Transverse colon (tissue), 4 donors: ENCODE measurements at regions not wholly inside any gene's neighbourhood (a gene's known extent, or its start where the extent isn't known, plus 50 kb on each side); places are given as distances from the start of the nearest gene placed in this dataset.
"Not testable (repeated sequence)": the region's sequence is repeated elsewhere in the genome, so short reads cannot be mapped to it uniquely, and the experiment has no call there.

ENCODE experiments used
- DNase-seq: peaks from one replicate; pipeline ENCODE4 v3.0.0-alpha.2; 2019
- H3K27ac ChIP-seq, 4 donors: fragments of 200-600 bp; sonication (generic); 2 replicates each; pipeline ENCODE4 v1.5.1; 2016 to 2018; ENCODE audit warnings: inconsistent platforms in 4 of 4
- H3K27me3 ChIP-seq: fragments of 200-600 bp; sonication (generic); 2 replicates; pipeline ENCODE4 v1.5.1; 2017; ENCODE audit warnings: inconsistent platforms
- H3K36me3 ChIP-seq, 4 donors: fragments of 200-600 bp; sonication (generic); 2 replicates each; pipeline ENCODE4 v1.5.1; 2017 to 2019; ENCODE audit warnings: inconsistent platforms in 4 of 4
- H3K4me1 ChIP-seq, 4 donors: fragments of 200-600 bp; sonication (generic); 2 replicates each; pipeline ENCODE4 v1.5.1; 2017 to 2020; ENCODE audit warnings: inconsistent platforms in 4 of 4
- H3K4me3 ChIP-seq, 4 donors: fragments of 200-600 bp; sonication (generic); 1 replicate in 1 of 4; 2 replicates in 3 of 4; pipeline versions ENCODE4 v1.5.1 to v1.6.1; 2017 to 2019; ENCODE audit warnings: inconsistent platforms in 4 of 4
- H3K9me3 ChIP-seq, 2 donors: fragments of 200-600 bp; sonication (generic); 2 replicates each; pipeline ENCODE4 v1.5.1; 2017 to 2019; ENCODE audit warnings: inconsistent platforms in 2 of 2
- EP300 ChIP-seq: sonication (generic); formaldehyde crosslinking; IDR thresholded peaks from one replicate; pipeline ENCODE4 v1.6.1; 2017; ENCODE audit warnings: antibody characterized with exemption, low read depth
- POLR2A ChIP-seq: fragments of 450-650 bp; IDR thresholded peaks from one replicate; pipeline ENCODE4 v1.6.1; 2016; ENCODE audit warnings: antibody characterized with exemption, mild to moderate bottlenecking, moderate library complexity
- POLR2AphosphoS5 ChIP-seq, 3 donors: sonication (generic); formaldehyde crosslinking; IDR thresholded peaks; one replicate each; pipeline ENCODE4 v1.6.1; 2016; ENCODE audit warnings: antibody characterized with exemption in 3 of 3
- WGBS, 2 donors: methylation state at CpG; one replicate each; pipeline ENCODE4 v1.1.5; 2018; ENCODE audit warnings: low coverage in 1 of 2; 5-methylcytosine and 5-hydroxymethylcytosine counted together
- in situ Hi-C, 4 donors: fragments of 200-750 bp; cut with MboI; loops; one replicate each; pipeline versions ENCODE4 v1.15.0 to v1.15.1; 2017; ENCODE audit warnings: low sequenced_read_pairs in 3 of 4, low pct_ligation_motif_present in 1 of 4, low pct_unique_long_range_greater_than_20kb in 1 of 4
- intact Hi-C: fragments of 100-400 bp; cut with DNase I; formaldehyde crosslinking; loops from one replicate; pipeline ENCODE4 v1.15.1; 2023; ENCODE audit warnings: low total_unique reads
- TF ChIP-seq, protein P1 (sequence below), 5 experiments: fragments of 200-600 bp in 3 of 5; fragments of 450-650 bp in 2 of 5; sonication (generic) in 3 of 5; IDR thresholded peaks; 1 replicate in 2 of 5; 2 replicates in 3 of 5; pipeline ENCODE4 v1.5.1; 2016 to 2017; ENCODE audit warnings: antibody characterized with exemption in 5 of 5, inconsistent platforms in 3 of 5, mild to moderate bottlenecking in 2 of 5, moderate library complexity in 1 of 5

DNA sequence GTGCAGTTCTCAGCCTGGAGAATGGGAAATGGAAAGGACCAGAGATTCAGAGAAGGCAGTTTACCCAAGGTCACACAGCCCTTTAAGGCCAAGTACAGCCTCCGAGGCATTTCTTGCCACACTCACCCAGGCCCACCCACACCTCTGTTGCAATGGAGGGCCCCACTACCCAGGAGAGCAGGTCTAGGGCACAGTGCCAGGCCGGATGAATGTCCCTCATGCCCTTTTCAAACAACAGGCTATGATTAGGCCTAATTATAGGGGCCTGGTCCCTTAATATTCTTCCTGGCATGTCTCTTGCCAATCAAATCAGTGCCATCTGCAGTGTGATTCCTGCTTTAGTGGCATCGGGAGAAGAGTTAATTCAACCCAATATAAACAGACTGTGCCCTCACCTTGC lies 195.3 kb downstream of the KLRB1 start:
- 89 to 100% methylated on average over 1 to 3 of the region's 3 CpGs for WGBS, 2 donors
- H3K9me3 ChIP-seq, H3K36me3 ChIP-seq, H3K27ac ChIP-seq, in situ Hi-C loops, DNase-seq, H3K4me3 ChIP-seq, H3K27me3 ChIP-seq, intact Hi-C loops, H3K4me1 ChIP-seq: not testable (repeated sequence)

DNA sequence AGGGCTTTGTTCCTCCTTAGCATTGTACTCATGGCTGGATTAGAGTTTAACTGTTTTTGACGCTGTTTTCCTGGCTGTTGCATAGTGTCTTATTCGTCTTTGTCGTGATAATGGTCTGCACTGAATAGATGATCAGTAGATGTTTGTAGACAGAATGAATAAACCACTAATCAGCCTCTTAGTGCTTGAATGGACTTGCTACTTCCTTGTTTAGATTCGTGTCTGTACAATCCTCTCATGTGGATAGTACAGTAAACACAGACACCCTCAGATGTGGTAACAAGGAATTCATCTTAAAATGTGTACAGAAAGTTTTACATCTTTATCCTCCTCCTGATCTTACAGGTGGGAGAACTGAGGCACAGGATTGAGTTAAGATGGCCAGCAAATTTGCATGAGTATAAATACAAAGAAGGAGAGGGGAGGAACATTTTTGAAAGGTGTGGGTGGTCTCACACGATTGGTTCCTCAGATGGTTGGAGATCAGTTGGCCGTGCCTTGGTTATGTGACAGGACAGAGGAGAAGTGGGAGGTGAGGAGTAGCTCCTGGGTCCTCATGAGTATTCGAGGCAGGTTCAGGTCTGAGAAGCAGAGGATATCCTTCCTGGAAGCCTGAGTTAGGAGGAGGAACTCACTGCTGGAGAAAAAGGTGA lies 196.0 kb downstream of the KLRB1 start:
- H3K27ac ChIP-seq, DNase-seq, intact Hi-C loops, in situ Hi-C loops, H3K4me1 ChIP-seq, H3K27me3 ChIP-seq, H3K4me3 ChIP-seq, H3K9me3 ChIP-seq, H3K36me3 ChIP-seq: not testable (repeated sequence)
- WGBS, 2 donors, result 45 to 51% methylated on average over 5 to 7 of the region's 7 CpGs

DNA sequence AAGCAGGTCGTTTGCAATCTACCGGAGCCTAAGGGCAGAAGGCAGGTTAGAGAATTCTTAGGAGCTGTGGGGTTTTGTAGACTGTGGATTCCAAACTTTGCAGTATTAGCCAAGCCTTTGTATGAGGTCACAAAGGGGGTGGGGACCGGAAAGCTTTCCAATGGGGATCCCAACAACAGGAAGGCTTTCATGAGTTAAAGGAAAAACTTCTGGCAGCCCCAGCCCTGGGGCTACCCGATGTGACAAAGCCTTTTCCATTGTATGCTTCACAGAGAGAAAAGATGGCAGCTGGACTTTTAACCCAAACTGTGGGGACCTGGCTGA lies 199.2 kb upstream of the PZP start:
- 83 to 100% methylated on average over 1 to 4 of the region's 4 CpGs for WGBS, 2 donors
- H3K9me3 ChIP-seq, H3K36me3 ChIP-seq, H3K27ac ChIP-seq, intact Hi-C loops, H3K27me3 ChIP-seq, DNase-seq, in situ Hi-C loops, H3K4me1 ChIP-seq, H3K4me3 ChIP-seq: not testable (repeated sequence)

DNA sequence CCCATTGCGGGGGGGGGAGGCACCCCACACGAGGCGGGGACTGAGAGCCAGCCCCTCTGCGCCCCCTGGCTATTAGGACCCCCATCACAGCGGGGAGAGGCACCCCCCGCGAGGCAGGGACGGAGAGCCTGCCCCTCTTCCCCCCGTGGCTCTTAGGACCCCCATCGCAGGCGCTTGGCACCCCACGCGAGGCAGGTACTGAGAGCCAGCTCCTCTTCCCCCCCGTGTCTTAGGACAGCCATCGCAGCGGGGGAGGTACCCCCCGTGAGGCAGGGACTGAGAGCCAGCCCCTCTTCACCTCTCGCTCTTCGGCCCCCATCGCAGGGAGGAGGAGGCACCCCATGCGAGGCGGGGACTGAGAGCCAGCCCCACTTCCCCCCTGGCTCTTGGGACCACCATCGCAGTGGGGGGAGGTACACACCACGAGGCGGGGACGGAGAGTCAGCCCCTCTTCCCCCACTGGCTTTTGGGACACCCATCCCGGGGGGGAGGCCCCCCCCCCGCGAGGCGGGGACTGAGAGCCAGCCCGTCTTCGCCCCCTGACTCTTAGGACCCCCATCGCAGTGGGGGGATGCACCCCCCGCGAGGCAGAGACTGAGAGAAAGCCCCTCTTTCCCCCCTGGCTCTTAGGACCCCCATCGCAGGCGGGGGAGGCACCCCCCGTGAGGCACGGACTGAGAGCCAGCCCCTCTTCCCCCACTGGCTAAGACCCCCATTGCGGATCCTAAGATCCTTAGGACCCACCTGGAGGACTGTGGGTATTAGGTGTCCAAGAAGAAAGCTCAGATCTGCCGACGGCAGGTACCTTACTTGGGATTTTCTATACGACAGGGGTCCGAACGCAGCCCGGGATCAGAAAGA lies 198.6 kb upstream of the PZP start:
- DNase-seq, result no peak
- Histone ChIP-seq H3K27ac (no peak overlapping the region), H3K27me3 (no peaks in the 10 kb centered on the region), H3K4me3 (no peak overlapping the region), H3K36me3 (no peaks in the 10 kb centered on the region), H3K4me1 (no peaks in the 10 kb centered on the region), H3K9me3 (no peaks in the 10 kb centered on the region)
- TF ChIP-seq, protein P1, sequence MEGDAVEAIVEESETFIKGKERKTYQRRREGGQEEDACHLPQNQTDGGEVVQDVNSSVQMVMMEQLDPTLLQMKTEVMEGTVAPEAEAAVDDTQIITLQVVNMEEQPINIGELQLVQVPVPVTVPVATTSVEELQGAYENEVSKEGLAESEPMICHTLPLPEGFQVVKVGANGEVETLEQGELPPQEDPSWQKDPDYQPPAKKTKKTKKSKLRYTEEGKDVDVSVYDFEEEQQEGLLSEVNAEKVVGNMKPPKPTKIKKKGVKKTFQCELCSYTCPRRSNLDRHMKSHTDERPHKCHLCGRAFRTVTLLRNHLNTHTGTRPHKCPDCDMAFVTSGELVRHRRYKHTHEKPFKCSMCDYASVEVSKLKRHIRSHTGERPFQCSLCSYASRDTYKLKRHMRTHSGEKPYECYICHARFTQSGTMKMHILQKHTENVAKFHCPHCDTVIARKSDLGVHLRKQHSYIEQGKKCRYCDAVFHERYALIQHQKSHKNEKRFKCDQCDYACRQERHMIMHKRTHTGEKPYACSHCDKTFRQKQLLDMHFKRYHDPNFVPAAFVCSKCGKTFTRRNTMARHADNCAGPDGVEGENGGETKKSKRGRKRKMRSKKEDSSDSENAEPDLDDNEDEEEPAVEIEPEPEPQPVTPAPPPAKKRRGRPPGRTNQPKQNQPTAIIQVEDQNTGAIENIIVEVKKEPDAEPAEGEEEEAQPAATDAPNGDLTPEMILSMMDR (IDR thresholded peaks at IDR 0.05), result no peak
- TF ChIP-seq POLR2A, result no peak
- TF ChIP-seq EP300, result no peak
- TF ChIP-seq POLR2AphosphoS5 (IDR thresholded peaks at IDR 0.05), result no peak
- 85% methylated on average over 38 of the region's 46 CpGs; no CpG with 5 or more reads in 1 of the 2 donors for WGBS, 2 donors
- in situ Hi-C loops, result no loop called here
- intact Hi-C loops, result no loop called here

DNA sequence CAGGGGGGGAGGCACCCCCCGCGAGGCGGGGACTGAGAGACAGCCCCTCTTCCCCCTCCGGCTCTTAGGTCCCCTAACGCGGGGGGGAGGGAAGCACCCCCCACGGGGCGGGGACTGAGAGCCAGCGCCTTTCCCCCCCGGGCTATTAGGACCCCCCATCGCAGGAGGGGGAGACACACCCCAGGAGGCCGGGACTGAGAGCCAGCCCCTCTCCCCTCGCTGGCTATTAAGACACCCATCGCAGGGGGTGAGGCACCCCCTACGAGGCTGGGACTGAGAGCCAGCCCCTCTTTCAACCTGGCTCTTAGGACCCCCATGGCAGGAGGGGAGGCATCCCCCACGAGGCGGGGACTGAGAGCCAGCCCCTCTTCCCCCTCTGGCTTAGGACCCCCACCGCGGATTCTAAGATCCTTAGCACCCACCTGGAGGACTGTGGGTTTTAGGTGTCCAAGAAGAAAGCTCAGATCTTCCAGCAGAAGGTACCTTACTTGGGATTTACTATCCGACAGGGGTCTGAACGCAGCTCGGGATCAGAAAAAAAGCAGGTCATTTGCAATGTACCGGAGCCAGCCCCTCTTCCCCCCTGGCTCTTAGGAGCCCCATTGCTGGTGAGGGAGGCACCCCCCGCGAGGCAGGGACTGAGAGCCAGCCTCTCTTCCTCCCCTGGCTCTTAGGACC lies 197.8 kb upstream of the PZP start:
- Histone ChIP-seq H3K36me3 (no peaks in the 10 kb centered on the region), H3K4me3 (no peak overlapping the region), H3K9me3 (no peaks in the 10 kb centered on the region), H3K4me1 (no peaks in the 10 kb centered on the region), H3K27ac (no peak overlapping the region), H3K27me3 (no peaks in the 10 kb centered on the region)
- 80% methylated on average over 13 of the region's 25 CpGs; no CpG with 5 or more reads in 1 of the 2 donors for WGBS, 2 donors
- no peak for DNase-seq
- in situ Hi-C loops, result no loop called here
- intact Hi-C loops, result no loop called here
- TF ChIP-seq, protein P1 (IDR thresholded peaks at IDR 0.05), result no peak
- TF ChIP-seq POLR2AphosphoS5 (IDR thresholded peaks at IDR 0.05), result no peak
- no peak for TF ChIP-seq EP300
- TF ChIP-seq POLR2A, result no peak
